Prostate gland (tissue), 2 donors: ENCODE measurements at regions not wholly inside any gene's neighbourhood (a gene's known extent, or its start where the extent isn't known, plus 50 kb on each side); places are given as distances from the start of the nearest gene placed in this dataset.

Experiments used
- DNase-seq: peaks from one replicate; pipeline ENCODE4 v3.0.0-alpha.2; 2019; ENCODE audit warnings: low spot score
- H3K27ac ChIP-seq, 2 donors: fragments of 200-600 bp; sonication (generic); 2 replicates each; pipeline ENCODE4 v1.5.1; 2017 to 2019
- H3K27me3 ChIP-seq: fragments of 200-600 bp; sonication (generic); replicated peaks from 2 replicates; pipeline ENCODE4 v1.5.1; 2019; ENCODE audit not compliant: insufficient read depth
- H3K36me3 ChIP-seq, 2 donors: fragments of 200-600 bp; sonication (generic); 1 replicate in 1 of 2; 2 replicates in 1 of 2; pipeline versions ENCODE4 v1.5.1 to v1.8.1; 2017 to 2019
- H3K4me1 ChIP-seq: fragments of 200-600 bp; sonication (generic); replicated peaks from 2 replicates; pipeline ENCODE4 v1.5.1; 2019
- H3K4me3 ChIP-seq, 2 donors: fragments of 200-600 bp; sonication (generic); 2 replicates each; pipeline ENCODE4 v1.5.1; 2017 to 2019
- H3K9me3 ChIP-seq: fragments of 200-600 bp; sonication (generic); 2 replicates; pipeline ENCODE4 v1.5.1; 2017
- POLR2A ChIP-seq: fragments of 450-650 bp; IDR thresholded peaks from one replicate; pipeline ENCODE4 v1.6.1; 2016; ENCODE audit warnings: antibody characterized with exemption, mild to moderate bottlenecking
- POLR2AphosphoS5 ChIP-seq: sonication (generic); formaldehyde crosslinking; IDR thresholded peaks from one replicate; pipeline ENCODE4 v1.6.1; 2017; ENCODE audit warnings: antibody characterized with exemption
- whole genome bisulfite sequencing: methylation state at CpG from one replicate; pipeline ENCODE4 v1.1.5; 2018; 5-methylcytosine and 5-hydroxymethylcytosine counted together
- intact Hi-C: fragments of 100-400 bp; cut with DNase I; formaldehyde crosslinking; loops from one replicate; pipeline ENCODE4 v1.14.2; 2022
- TF ChIP-seq, protein P1 (sequence below), 4 experiments: fragments of 200-600 bp in 2 of 4; fragments of 450-650 bp in 2 of 4; sonication (generic) in 2 of 4; IDR thresholded peaks; 1 replicate in 3 of 4; 2 replicates in 1 of 4; pipeline ENCODE4 v1.5.1; 2016 to 2019; ENCODE audit warnings: antibody characterized with exemption in 4 of 4, mild to moderate bottlenecking in 2 of 4, moderate library complexity in 2 of 4

DNA sequence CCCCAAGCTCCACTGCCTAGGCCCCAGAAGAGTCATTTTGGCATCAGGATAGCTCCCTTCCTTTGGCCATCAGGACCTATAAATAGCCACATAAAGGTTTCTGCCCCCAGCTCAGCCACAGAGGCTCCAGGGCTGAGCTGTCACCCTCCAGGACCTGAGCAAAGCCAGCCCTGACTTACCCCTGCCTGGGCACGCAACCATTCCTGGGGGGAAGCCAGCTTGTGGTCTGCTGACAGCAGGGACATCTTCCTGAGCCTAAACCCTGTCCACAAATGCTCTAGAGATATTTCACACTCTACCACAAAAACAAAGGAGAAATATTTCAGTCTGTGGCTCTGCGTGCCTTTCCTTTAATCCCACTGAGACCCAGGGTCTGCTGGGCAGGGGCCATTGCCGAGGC is 123.7 kb upstream of the CCL2 start:
- TF ChIP-seq, protein P1, sequence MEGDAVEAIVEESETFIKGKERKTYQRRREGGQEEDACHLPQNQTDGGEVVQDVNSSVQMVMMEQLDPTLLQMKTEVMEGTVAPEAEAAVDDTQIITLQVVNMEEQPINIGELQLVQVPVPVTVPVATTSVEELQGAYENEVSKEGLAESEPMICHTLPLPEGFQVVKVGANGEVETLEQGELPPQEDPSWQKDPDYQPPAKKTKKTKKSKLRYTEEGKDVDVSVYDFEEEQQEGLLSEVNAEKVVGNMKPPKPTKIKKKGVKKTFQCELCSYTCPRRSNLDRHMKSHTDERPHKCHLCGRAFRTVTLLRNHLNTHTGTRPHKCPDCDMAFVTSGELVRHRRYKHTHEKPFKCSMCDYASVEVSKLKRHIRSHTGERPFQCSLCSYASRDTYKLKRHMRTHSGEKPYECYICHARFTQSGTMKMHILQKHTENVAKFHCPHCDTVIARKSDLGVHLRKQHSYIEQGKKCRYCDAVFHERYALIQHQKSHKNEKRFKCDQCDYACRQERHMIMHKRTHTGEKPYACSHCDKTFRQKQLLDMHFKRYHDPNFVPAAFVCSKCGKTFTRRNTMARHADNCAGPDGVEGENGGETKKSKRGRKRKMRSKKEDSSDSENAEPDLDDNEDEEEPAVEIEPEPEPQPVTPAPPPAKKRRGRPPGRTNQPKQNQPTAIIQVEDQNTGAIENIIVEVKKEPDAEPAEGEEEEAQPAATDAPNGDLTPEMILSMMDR (IDR thresholded peaks at IDR 0.05) = no peak
- no peak for TF ChIP-seq POLR2AphosphoS5
- TF ChIP-seq POLR2A = no peak
- H3K4me1 ChIP-seq = no peaks in the 10 kb centered on the region
- DNase-seq = no peak
- H3K9me3 ChIP-seq = no peaks in the 10 kb centered on the region
- no peak overlapping the region for H3K27ac ChIP-seq
- WGBS = 84% methylated on average over 3 of the region's 3 CpGs
- no peak overlapping the region for H3K4me3 ChIP-seq
- H3K27me3 ChIP-seq = no peaks in the 10 kb centered on the region
- H3K36me3 ChIP-seq = no peaks in the 10 kb centered on the region
- intact Hi-C loops = no loop called here

DNA sequence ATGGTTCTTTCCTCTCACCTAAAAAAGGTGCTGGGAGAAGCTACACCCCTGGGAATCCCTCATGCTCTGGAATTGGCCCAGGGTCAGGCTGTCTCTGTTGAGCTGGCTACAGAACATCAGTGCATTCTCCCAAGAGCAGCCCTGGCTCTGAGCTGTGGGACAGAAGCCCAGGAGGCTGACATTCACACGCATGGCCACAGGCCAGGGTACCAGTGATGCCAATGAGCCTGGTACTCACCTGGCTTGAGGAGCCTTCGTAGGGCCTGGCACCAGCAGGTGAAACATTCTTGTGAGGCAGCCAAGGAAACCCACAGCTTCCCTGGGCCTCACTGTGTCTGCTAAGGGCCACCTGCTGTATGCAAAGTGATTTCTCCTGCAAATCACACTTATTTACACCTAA is 121.7 kb upstream of the CCL2 start:
- no peak overlapping the region for H3K4me3 ChIP-seq
- TF ChIP-seq POLR2A (no peak), POLR2AphosphoS5 (peak; percentile 41)
- no peak overlapping the region for H3K27ac ChIP-seq
- 15% methylated on average over 2 of the region's 2 CpGs for WGBS
- H3K27me3 ChIP-seq = no peaks in the 10 kb centered on the region
- peak; percentile 77 for DNase-seq
- H3K4me1 ChIP-seq = no peaks in the 10 kb centered on the region
- no peaks in the 10 kb centered on the region for H3K9me3 ChIP-seq
- intact Hi-C loops = no loop called here
- no peaks in the 10 kb centered on the region for H3K36me3 ChIP-seq

DNA sequence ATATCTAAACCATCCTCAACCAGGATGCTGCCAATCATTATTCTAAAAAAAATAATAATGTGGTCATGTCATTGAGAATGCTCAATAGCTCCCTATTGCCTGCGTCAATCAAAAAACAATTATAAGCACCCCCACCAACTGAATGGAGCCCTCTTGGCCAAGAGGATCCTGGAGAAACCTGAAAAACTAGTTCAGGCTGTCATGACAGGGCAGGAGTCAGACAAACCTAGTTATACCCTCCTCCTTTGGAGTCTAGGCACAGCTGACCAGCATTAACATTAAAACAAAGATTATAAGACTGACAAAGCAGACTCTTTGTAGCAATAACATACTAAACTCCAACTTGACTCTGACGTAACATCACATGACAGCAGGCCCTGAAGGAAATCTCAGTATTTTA is 119.2 kb upstream of the CCL2 start:
- no peak overlapping the region for H3K27ac ChIP-seq
- H3K4me1 ChIP-seq = no peaks in the 10 kb centered on the region
- intact Hi-C loops = no loop called here
- H3K36me3 ChIP-seq = no peaks in the 10 kb centered on the region
- no peak overlapping the region for H3K4me3 ChIP-seq
- H3K9me3 ChIP-seq = no peaks in the 10 kb centered on the region
- no peaks in the 10 kb centered on the region for H3K27me3 ChIP-seq
- TF ChIP-seq POLR2A (no peak), POLR2AphosphoS5 (no peak)
- TF ChIP-seq, protein P1 (IDR thresholded peaks at IDR 0.05) = no peak
- WGBS = 45% methylated on average over 2 of the region's 2 CpGs
- DNase-seq = no peak

DNA sequence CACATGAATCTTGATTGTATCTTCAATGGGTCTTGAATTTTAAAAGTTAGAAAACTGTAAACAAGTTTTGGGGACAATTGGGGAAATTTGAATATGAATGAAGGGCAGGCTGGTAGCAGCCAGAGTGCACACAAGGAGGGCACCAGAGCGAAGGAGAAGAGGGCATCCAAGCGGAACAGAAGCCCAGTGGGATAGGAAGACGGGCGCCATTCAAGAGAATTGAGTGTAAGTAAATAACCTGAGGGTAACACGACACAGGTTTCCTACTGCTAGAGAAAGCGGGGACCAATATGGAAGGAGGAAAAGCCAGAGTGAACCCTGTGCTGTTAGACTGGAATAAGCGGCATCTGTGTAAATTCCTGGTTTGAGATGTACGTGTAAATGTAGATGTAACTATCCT is 115.1 kb upstream of the CCL2 start:
- Histone ChIP-seq H3K36me3 (no peaks in the 10 kb centered on the region), H3K27ac (no peak overlapping the region), H3K4me1 (no peaks in the 10 kb centered on the region), H3K9me3 (no peaks in the 10 kb centered on the region), H3K4me3 (no peak overlapping the region), H3K27me3 (peaks cover 2% of the 10 kb centered on the region)
- no peak for DNase-seq
- TF ChIP-seq POLR2AphosphoS5 = no peak
- TF ChIP-seq POLR2A = no peak
- TF ChIP-seq, protein P1 (IDR thresholded peaks at IDR 0.05) = no peak
- WGBS = 61% methylated on average over 8 of the region's 8 CpGs
- intact Hi-C loops = no loop called here

DNA sequence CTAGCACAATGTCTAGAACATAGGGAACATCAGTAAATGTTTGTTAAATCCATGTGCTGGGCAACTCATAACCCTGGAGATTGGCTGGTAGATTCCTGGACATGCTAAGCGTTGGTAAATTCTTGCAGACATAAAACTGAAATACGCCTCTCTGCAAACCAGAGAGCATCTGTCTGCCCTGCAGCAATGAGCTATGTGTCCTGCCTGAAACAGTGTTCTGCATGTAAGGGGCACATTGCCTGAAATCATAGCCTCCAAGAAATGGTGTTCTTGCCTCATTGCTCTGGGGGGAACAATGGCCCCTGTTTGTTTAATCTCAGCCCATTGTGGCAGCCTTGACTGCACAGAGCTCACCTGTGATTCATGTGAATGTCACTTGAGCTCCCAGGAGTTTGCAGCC is 113.5 kb upstream of the CCL2 start:
- no peak overlapping the region for H3K4me3 ChIP-seq
- no peaks in the 10 kb centered on the region for H3K36me3 ChIP-seq
- intact Hi-C loops = no loop called here
- H3K27me3 ChIP-seq = peaks cover 2% of the 10 kb centered on the region
- 54% methylated on average over 2 of the region's 2 CpGs for WGBS
- H3K27ac ChIP-seq = no peak overlapping the region
- no peak for TF ChIP-seq POLR2A
- TF ChIP-seq, protein P1 (IDR thresholded peaks at IDR 0.05) = no peak
- no peaks in the 10 kb centered on the region for H3K4me1 ChIP-seq
- DNase-seq = no peak
- H3K9me3 ChIP-seq = no peaks in the 10 kb centered on the region
